PFSK-1 (cell line): ENCODE measurements at regions not wholly inside any gene's neighbourhood (a gene's known extent, or its start where the extent isn't known, plus 50 kb on each side); places are given as distances from the start of the nearest gene placed in this dataset.

ENCODE experiments used
- FOXP2 ChIP-seq: optimal IDR thresholded peaks from 2 replicates; pipeline ENCODE3; 2011; ENCODE audit warnings: borderline replicate concordance, control low read depth, inconsistent platforms; ENCODE audit not compliant: insufficient read depth; ENCODE audit errors: extremely low read length, extremely low read depth
- TAF1 ChIP-seq: IDR thresholded peaks from 2 replicates; pipeline ENCODE4 v1.6.1; 2012; ENCODE audit warnings: low read length, control low read depth, borderline replicate concordance; ENCODE audit not compliant: insufficient read depth

GRCh38 chr4:124483048-124483906, 229.3 kb downstream of the ANKRD50 start:
- TF ChIP-seq FOXP2 (no peak), TAF1 (no peak)
